NCI-H748 (cell line): ENCODE measurements at regions not wholly inside any gene's neighbourhood (a gene's known extent, or its start where the extent isn't known, plus 50 kb on each side); places are given as distances from the start of the nearest gene placed in this dataset.
A peak's percentile ranks its signal among the peaks of the same experiment; 100 is the strongest.

ENCODE experiments used
- DNase-seq: peaks from one replicate; lab custom pipeline; 2025; ENCODE audit not compliant: unreplicated experiment; lab: John Stamatoyannopoulos, UW

- DNase-seq: no peak
These were observed 528.2 kb downstream of the HDGFL1 start for GRCh38 chr6:23097566-23097965.

DNA sequence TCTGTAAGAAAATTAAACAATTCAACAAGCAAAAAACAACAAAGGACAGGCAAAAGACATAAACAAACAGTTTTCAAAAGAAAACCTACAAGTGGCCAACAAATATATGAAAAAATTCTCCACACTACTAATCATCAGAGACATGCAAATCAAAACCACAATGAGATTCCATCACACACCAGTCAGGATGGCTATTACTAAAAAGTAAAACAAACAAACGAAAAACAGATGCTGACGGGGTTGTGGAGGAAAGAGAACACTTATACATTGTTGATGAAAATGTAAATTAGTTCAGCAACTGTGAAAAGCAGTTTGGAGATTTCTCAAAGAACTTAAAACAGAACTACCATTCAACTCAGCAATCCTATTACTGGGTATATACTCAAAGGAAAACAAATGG lies 537.6 kb downstream of the HDGFL1 start:
- DNase-seq: no peak

GRCh38 chr6:23111984-23112383 lies 542.6 kb downstream of the HDGFL1 start:
- DNase-seq: no peak

DNA sequence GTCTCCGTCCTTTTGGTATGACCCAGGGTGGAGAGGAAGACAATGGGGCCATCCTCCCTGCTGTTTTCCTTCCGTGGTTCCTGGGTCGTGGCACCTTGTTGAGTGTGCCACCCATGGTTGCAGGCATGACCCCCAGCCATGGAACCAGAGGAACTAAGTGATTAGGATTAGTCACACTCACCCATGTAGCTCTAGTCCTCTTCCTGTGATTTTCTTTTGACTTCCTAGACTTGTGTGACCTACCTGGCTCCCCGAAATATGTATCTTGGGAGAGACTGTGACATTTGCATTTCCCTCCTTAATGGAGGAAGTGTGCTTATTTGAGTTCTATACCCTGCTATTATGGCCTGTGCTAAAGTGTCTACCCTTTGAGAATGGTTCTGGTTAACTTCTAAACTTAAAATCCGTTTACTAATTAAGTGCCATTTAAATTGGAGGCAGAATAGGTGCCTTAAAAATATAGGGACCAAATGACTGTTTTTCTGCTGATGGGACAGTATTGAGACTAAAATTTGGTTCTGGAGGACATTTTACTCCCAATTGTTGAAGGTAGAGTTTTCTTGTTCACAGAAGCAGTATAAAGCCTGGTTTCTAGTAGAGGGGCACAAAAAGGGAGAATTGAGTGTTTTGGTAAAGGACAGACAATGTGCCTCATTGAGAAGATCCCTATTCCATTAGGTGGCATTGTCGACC lies 545.6 kb downstream of the HDGFL1 start:
- DNase-seq: no peak

DNA sequence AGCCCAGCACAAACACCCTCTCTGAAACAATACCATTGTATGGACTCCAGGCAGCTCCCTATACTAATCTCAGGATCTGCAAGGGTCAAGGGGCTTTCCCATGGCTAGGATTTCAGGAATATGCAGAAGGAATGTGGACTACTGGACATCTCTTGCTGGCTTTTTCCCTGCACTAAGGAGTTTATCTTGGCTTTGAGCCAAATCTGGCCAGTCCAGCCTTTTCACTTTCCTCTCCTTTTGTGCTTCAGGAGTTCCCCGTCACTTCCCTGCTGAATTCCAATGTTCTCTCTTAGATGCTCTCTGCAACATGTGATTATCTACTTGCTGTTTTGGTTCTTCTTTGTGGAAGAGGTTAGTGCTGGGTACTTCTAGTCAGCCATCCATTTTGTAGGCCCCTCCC lies 568.2 kb downstream of the HDGFL1 start:
- DNase-seq: peak; percentile 16

DNA sequence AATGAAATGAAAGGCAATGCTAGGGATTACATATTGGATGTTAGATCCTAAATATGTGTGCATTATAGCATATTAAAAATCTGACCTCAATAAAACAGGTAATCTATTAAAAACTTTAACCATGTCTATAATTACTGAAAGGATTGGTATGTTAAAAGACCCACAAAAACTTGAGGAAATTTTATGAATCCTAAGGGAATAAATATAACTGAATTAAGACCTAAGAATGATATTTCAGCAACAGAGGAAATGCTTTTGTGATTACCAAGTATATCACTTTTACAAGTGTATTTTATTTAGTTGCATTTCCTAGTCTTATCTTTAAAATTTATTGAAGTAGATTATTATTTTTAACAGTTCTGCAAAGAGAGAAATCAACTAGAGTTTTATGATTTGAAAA lies 571.5 kb downstream of the HDGFL1 start:
- no peak for DNase-seq

GRCh38 chr6:23145781-23146180 lies 576.4 kb downstream of the HDGFL1 start:
- no peak for DNase-seq

DNA sequence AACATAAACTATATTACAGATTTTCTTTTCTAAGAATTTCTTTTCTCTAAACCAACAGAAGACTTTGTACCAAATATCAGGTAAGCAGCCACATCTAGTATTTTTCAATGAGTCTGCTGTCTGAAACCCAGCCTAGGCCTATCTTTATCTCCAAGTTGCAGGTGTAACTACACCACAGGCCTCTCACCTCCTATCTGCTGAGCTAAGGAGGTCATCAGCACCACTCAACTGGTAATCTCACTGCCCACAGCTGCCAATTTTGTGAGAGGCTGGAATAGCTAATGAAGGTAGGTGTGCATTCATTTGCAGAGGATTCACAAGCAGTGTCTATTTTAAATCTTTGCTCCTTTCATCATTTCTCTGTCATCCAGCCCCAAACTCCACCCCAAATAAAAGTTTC lies 584.8 kb downstream of the HDGFL1 start:
- no peak for DNase-seq

DNA sequence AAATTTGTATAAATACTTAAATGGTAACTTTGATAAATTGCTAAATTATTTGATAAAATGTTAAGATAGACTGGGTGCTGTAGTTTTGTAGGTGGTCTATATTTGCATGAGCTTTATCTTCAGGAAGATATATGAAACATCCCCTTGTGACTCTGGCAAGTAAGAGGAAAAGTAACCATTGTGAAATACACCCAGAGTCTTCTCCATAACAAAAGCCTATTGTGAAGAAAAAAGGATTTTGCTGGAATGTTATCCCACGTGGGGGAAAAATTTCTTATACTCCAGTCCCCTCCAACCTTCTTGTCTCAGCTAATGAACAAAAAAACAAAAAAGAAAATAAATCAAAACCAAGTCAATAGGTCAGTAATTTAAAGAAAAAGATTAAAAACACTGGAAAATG lies 600.7 kb downstream of the HDGFL1 start:
- DNase-seq: no peak

DNA sequence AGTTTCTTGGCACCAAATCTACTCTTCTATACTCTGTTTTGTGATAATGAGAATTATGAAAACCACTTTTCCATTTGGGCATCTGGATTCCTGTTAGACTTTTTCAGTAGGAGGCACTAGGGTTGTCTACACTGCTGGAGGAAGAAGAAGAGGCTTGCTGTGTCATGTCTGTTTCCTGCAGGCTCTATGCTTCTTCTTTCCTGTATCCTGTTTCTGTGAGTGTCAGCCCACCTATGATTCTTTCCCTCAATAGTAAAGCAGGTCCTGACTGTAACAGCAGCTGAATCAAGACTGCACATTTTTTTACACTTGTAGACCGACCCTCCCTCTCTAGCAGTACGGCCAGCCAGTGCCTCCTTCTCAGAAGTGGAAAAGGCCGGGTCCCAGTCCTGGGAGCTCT lies 603.9 kb downstream of the HDGFL1 start:
- no peak for DNase-seq

- DNase-seq: no peak
These were observed 605.5 kb downstream of the HDGFL1 start for GRCh38 chr6:23174781-23175361.

GRCh38 chr6:23175391-23175790 lies 606.0 kb downstream of the HDGFL1 start:
- DNase-seq: no peak

DNA sequence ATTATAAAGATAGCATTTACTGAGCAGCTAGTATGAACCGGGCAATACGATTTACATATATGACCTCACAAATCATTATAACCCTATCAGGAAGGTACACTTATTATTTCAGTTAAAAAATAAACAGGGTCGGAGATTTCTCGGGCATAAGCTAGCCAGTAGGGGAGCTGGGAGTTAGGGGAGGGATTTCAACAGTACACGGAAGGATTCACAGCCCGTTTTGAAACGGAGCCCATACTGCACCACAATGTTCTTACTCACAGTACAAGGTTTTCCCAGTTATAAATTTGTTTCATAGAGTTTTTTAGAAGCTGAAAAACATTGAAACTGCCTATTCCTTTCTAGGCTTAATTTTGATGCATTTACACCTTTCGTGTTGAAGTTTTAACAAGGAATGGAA lies 607.1 kb downstream of the HDGFL1 start:
- no peak for DNase-seq

- peak; percentile 96 for DNase-seq
These were observed 607.5 kb downstream of the HDGFL1 start for GRCh38 chr6:23176883-23177282.

DNA sequence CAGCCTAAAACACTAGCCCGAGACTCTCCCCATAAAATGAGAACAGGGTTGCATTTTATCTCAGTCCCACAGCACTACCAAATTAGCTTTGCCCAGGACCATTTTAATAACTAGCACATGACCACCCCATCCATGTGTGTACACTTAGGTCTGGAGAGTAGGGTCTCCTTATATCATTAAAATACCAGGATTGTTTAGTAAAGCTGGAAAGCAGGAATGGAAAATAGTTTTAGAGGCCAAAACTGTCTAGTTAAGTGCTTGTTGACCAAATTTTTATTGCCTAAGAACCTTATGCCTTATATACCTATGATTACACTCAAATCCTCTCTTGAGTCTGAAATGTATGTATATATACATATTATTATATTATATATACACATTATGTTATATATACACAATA lies 608.4 kb downstream of the HDGFL1 start:
- no peak for DNase-seq

- no peak for DNase-seq
These were observed 610.6 kb downstream of the HDGFL1 start for GRCh38 chr6:23179994-23180393.

DNA sequence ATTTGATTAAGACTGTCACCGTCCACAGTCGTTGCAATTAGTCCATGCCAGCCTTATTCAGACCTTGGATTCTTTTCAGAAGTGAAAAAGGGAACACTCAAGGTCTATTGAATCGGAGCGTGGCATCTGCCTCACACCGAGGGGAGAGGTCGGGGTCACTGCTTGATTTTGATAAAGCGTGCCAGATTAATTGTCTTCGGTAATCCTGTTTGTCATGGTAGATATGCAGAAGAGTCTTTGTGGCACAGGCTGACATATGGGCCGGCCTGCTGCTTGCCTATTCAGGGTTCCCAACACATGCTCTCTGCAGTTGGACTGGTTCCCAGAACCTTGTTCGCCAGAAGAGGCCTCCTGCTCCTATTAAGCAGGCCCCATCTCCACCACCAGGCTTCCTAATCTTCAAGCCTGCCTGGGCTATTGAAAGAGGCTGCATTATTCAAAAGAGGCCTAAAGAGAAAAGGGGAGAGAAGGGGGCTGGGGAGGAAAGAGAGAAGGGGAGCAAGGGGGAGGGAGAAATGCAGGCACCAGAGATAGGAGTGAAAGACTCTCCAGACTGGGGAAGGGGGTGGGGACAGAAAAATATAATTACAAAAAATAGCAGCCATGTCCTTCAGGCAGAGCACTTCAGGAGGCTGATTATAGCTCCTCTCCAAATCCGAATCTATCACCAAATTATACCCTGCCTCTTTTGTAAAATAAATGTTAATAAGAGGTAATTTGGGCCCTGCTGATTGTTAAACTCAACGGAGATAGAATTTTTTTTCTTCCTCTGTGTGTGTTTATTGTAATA lies 611.3 kb downstream of the HDGFL1 start:
- DNase-seq: peak; percentile 99

- DNase-seq: peak; percentile 52
These were observed 612.2 kb downstream of the HDGFL1 start for GRCh38 chr6:23181356-23182110.

DNA sequence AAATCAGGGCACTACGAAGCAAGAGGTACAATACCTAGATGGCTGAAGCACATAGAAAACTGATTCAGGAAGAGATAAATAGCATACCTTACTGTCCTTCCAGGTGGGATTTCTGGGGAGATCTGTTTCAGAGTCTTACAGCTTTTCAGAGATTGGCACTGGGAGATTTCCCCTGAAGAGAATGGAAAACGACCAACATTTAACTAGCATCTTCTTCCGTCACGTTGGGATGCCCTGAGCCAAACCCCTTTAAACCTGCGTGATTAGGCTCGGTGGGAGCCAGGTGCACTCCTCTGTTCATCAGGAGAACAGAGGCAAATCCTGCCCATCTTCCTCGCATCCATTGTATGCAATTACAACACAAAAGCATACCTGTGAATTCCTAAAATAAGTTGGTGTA lies 614.5 kb downstream of the HDGFL1 start:
- DNase-seq: no peak

GRCh38 chr6:23184351-23184750 lies 615.0 kb downstream of the HDGFL1 start:
- no peak for DNase-seq

GRCh38 chr6:23195487-23195886 lies 626.1 kb downstream of the HDGFL1 start:
- no peak for DNase-seq

- DNase-seq: no peak
These were observed 630.2 kb downstream of the HDGFL1 start for GRCh38 chr6:23199541-23199940.
